HG02623 (cell line): ENCODE measurements at regions not wholly inside any gene's neighbourhood (a gene's known extent, or its start where the extent isn't known, plus 50 kb on each side); places are given as distances from the start of the nearest gene placed in this dataset.

Experiments
- ATAC-seq: cut with Tn5 transposase; IDR thresholded peaks from one replicate; pipeline ENCODE4 v1.9.1; 2021; ENCODE audit warnings: moderate library complexity; ENCODE audit not compliant: unreplicated experiment

- ATAC-seq, result no peak
Measured at GRCh38 chr3:154590675-154591384, 160.8 kb upstream of the GPR149 start.

DNA sequence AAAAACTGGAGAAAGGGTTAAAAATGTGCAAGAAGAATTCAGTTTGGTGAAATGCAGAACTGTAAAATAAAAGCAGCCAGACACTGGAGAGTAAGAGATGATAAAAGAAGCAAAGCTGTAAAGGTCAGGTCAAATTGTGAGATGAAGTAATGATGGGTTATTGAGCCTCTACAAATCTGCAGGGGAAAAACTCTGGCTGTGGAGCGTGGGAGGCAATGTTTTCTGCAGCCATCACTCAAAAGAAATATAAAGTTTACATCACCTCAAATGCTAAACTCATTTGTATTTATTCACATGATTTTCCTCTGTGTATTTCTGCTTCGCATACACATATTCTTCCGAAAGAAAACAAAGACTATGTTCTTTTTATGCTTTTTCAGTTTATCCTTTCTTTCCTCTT is 158.8 kb upstream of the GPR149 start:
- ATAC-seq, result no peak

- ATAC-seq, result no peak
Measured at GRCh38 chr3:154584974-154585373, 155.0 kb upstream of the GPR149 start.

- ATAC-seq, result no peak
Measured at GRCh38 chr3:154584041-154584440, 154.1 kb upstream of the GPR149 start.

- ATAC-seq, result no peak
Measured at GRCh38 chr3:154583086-154583634, 153.2 kb upstream of the GPR149 start.

DNA sequence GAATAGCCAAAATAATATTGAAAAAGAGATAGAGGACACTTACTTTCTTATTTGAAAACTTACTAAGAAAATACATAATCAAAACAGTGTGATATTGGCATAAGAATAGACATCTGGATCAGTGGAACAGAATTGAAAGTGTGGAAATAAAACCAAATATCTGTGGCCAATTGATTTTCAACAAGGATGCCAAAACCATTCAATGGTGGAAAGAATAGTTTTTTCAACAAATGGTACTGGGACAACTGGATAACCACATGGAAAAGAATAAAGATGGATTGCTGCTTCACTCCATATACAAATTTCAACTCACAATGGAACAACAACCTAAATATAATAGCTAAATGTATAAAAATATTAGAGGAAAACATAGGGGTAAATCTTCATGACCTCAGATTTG is 152.5 kb upstream of the GPR149 start:
- ATAC-seq, result no peak

GRCh38 chr3:154571553-154572226 is 141.7 kb upstream of the GPR149 start:
- ATAC-seq, result no peak

DNA sequence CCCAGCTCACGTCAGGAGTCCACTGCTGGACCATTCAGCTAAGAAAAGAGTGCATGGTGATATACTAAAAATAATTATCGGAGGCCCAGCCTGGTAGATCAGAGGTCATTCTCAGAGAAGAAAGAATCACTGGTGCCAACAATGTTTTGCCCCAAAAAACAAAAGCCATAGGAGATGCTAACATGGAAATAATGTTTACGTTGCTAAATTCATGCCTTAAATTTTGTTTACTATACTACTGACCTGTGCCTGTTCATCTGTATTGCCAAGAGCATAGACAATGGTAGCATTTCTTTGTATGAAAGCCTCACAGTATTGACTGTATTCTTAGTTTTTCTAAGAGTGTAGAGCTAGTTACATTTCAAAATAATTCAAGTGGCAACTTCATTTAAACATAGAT is 138.1 kb upstream of the GPR149 start:
- no peak for ATAC-seq

GRCh38 chr3:154559623-154560022 is 129.6 kb upstream of the GPR149 start:
- no peak for ATAC-seq

DNA sequence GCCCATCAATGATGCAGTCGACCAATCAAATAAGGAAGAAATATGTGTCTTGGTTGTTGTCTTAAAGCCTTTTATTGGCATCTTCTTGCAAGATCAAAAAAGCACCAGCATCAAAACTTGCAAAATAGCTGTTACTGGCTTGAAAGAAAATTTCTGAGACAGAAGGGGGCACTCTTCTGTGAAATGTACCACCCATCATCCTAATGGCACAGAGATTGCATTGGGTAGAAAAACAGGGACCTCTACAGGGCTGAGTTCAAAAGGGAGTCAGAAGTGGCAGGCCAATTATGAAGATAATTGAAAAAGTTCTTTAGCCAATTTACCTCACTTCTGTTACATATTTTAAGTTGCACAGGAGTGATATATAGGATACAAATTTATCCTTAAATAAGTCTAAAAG is 122.3 kb upstream of the GPR149 start:
- ATAC-seq, result no peak

GRCh38 chr3:154549391-154549790 is 119.4 kb upstream of the GPR149 start:
- ATAC-seq, result no peak

DNA sequence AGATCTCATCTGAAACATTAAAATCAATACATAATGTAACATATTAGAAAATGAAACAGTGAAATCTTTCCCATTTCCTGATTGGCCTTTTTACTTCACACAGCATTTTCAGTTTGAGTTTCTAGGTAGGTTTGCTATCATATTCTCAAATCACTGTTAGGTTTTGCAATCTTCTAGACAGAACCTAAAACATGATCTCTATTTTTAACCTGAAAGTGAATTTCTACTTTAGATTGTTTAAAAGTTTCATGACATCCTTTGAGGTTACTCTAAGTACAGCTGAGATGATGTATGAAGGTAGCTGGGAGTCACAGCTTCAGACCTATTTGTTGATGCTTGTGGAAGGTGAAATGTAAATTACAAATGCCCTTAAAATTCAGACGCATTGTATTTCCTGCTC is 118.4 kb upstream of the GPR149 start:
- no peak for ATAC-seq

- ATAC-seq, result no peak
Measured at GRCh38 chr3:154542837-154543236, 112.8 kb upstream of the GPR149 start.

- ATAC-seq, result no peak
Measured at GRCh38 chr3:154540950-154541604, 111.1 kb upstream of the GPR149 start.

- ATAC-seq, result no peak
Measured at GRCh38 chr3:154538566-154539360, 108.8 kb upstream of the GPR149 start.

DNA sequence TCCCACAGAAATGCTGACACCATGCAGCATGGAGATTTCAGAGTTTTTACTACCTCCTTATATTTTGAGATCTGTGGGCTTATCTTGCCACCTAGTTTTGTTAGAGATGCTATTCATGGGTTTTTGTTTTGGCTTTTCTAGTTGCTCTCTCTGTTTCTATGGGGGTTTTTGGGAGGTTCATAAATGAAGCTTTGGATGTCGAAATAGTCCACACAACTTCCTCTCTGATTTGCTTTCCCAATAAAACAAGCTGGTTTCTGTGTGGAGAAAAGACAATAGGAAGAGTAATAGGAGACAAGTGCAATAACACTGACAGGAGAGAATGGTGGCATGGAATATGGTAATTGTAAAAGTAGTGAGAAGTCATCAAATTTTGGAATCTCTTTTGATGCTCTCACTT is 106.8 kb upstream of the GPR149 start:
- ATAC-seq, result no peak

- ATAC-seq, result no peak
Measured at GRCh38 chr3:154522036-154522602, 92.1 kb upstream of the GPR149 start.

DNA sequence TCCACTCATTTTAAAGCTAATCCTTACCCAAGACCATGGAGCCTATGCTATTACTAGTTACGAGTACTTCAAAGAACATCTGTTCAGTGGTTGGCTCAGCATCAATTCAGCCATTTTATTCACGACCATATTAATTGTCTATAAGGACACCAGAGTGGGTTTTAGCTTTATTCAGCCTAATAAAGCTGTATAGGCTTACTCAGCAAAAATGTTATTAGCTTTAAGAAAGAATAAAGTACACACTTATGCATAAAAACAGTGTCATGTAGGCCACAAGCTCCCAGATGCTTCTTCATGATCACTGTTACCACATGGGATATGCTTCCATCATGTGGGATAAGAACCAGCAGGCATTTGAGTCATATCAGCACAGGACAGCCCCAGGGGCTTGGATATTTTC is 87.4 kb upstream of the GPR149 start:
- no peak for ATAC-seq

GRCh38 chr3:154515921-154516320 is 85.9 kb upstream of the GPR149 start:
- ATAC-seq, result no peak

- no peak for ATAC-seq
Measured at GRCh38 chr3:154510780-154511179, 80.8 kb upstream of the GPR149 start.

- ATAC-seq, result no peak
Measured at GRCh38 chr3:154507727-154508126, 77.7 kb upstream of the GPR149 start.
